HG03196 (cell line): ENCODE measurements at regions not wholly inside any gene's neighbourhood (a gene's known extent, or its start where the extent isn't known, plus 50 kb on each side); places are given as distances from the start of the nearest gene placed in this dataset.

Experiments used
- ATAC-seq: cut with Tn5 transposase; IDR thresholded peaks from one replicate; pipeline ENCODE4 v1.9.1; 2021; ENCODE audit not compliant: unreplicated experiment

- ATAC-seq, result no peak
These were observed 232.6 kb upstream of the MAP3K7 start for GRCh38 chr6:90819483-90819882.

GRCh38 chr6:90818163-90818562, 231.3 kb upstream of the MAP3K7 start:
- ATAC-seq, result no peak

GRCh38 chr6:90816764-90817163, 229.9 kb upstream of the MAP3K7 start:
- no peak for ATAC-seq

- no peak for ATAC-seq
These were observed 224.8 kb upstream of the MAP3K7 start for GRCh38 chr6:90811596-90812226.

- no peak for ATAC-seq
These were observed 222.2 kb upstream of the MAP3K7 start for GRCh38 chr6:90809035-90809434.

- no peak for ATAC-seq
These were observed 221.2 kb upstream of the MAP3K7 start for GRCh38 chr6:90807791-90808701.

GRCh38 chr6:90805619-90806155, 218.8 kb upstream of the MAP3K7 start:
- ATAC-seq, result no peak

GRCh38 chr6:90803956-90804355, 217.1 kb upstream of the MAP3K7 start:
- no peak for ATAC-seq

- no peak for ATAC-seq
These were observed 208.2 kb upstream of the MAP3K7 start for GRCh38 chr6:90795078-90795477.

- ATAC-seq, result no peak
These were observed 206.9 kb upstream of the MAP3K7 start for GRCh38 chr6:90793771-90794170.

GRCh38 chr6:90790696-90791095, 203.8 kb upstream of the MAP3K7 start:
- no peak for ATAC-seq

GRCh38 chr6:90790058-90790457, 203.2 kb upstream of the MAP3K7 start:
- ATAC-seq, result no peak

- no peak for ATAC-seq
These were observed 201.9 kb upstream of the MAP3K7 start for GRCh38 chr6:90788781-90789180.

- no peak for ATAC-seq
These were observed 200.6 kb upstream of the MAP3K7 start for GRCh38 chr6:90787446-90787845.

GRCh38 chr6:90780778-90781177, 193.9 kb upstream of the MAP3K7 start:
- ATAC-seq, result no peak

- ATAC-seq, result no peak
These were observed 193.3 kb upstream of the MAP3K7 start for GRCh38 chr6:90780141-90780540.

- ATAC-seq, result no peak
These were observed 191.7 kb upstream of the MAP3K7 start for GRCh38 chr6:90778417-90779203.

- ATAC-seq, result no peak
These were observed 183.9 kb upstream of the MAP3K7 start for GRCh38 chr6:90770778-90771177.

- ATAC-seq, result no peak
These were observed 179.0 kb upstream of the MAP3K7 start for GRCh38 chr6:90765895-90766294.

GRCh38 chr6:90765491-90765890, 178.6 kb upstream of the MAP3K7 start:
- no peak for ATAC-seq

GRCh38 chr6:90764001-90764400, 177.1 kb upstream of the MAP3K7 start:
- ATAC-seq, result no peak
